Left lung (tissue), 4 donors: ENCODE measurements at regions not wholly inside any gene's neighbourhood (a gene's known extent, or its start where the extent isn't known, plus 50 kb on each side); places are given as distances from the start of the nearest gene placed in this dataset.
"Not testable (repeated sequence)": the region's sequence is repeated elsewhere in the genome, so short reads cannot be mapped to it uniquely, and the experiment has no call there.

ENCODE experiments used
- ATAC-seq: fragments of 200-7000 bp; cut with Tn5 transposase; one replicate; pipeline ENCODE4 v1.9.1; 2020; ENCODE audit warnings: moderate library complexity
- DNase-seq, 4 donors: peaks; one replicate each; pipeline ENCODE4 v3.0.0-alpha.2; 2013 to 2020
- H3K27ac ChIP-seq, 2 donors: fragments of 200-600 bp; sonication (generic) in 1 of 2; one replicate each; pipeline versions ENCODE4 v1.5.0 to v1.8.0; 2020 to 2021
- H3K27me3 ChIP-seq, 2 donors: fragments of 200-600 bp; sonication (generic) in 1 of 2; one replicate each; pipeline versions ENCODE4 v1.5.0 to v1.8.0; 2020 to 2021
- H3K36me3 ChIP-seq, 2 donors: fragments of 200-600 bp; sonication (generic) in 1 of 2; one replicate each; pipeline versions ENCODE4 v1.5.0 to v1.8.0; 2020 to 2021
- H3K4me1 ChIP-seq, 2 donors: fragments of 200-600 bp; one replicate each; pipeline ENCODE4 v1.8.0; 2021
- H3K4me3 ChIP-seq, 2 donors: fragments of 200-600 bp; sonication (generic) in 1 of 2; one replicate each; pipeline versions ENCODE4 v1.5.0 to v1.8.0; 2020 to 2021; ENCODE audit warnings: mild to moderate bottlenecking in 1 of 2
- H3K9me3 ChIP-seq, 2 donors: fragments of 200-600 bp; sonication (generic) in 1 of 2; one replicate each; pipeline versions ENCODE4 v1.5.0 to v1.8.0; 2020 to 2021
- intact Hi-C, 2 donors: fragments of 100-400 bp; cut with DNase I; formaldehyde crosslinking; loops; one replicate each; pipeline versions ENCODE4 v1.11.2 to v1.14.2; 2022
- TF ChIP-seq, protein P1 (sequence below), 2 donors: fragments of 200-600 bp; sonication (generic) in 1 of 2; IDR thresholded peaks; one replicate each; pipeline versions ENCODE4 v1.5.0 to v1.8.0; 2021; ENCODE audit warnings: antibody characterized with exemption in 2 of 2
- donor health status: DM: no; HTN: yes; CAD: no.
- donor health status: DM: no; HTN: no; CAD: no.

DNA sequence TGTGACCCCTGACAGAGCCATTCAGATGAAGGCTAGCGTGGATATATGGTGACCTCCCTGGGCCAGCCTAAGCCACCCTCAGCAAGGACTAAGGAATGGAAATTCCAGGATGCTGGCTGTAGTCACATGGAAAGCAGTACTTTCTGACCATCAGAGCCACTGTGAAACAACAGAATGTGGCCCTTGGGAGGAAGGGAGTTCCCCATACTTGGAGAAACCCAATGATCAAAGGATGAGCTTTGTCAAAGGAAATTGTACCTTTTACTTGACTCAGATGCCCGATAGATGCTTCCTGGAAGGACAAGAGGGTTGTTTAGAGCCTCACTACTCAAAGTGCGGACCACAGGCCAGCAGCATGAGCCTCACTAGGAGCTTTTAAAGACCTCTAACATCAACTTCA lies 484.5 kb upstream of the PROK2 start:
- Histone ChIP-seq H3K27me3 (no peaks in the 10 kb centered on the region), H3K27ac (peak overlapping the region in 1 of 2 donors; percentile 72), H3K4me1 (peaks cover 21 to 51% of the 10 kb centered on the region in 2 donors), H3K4me3 (no peak overlapping the region), H3K36me3 (no peaks in the 10 kb centered on the region), H3K9me3 (no peaks in the 10 kb centered on the region)
- TF ChIP-seq, protein P1, sequence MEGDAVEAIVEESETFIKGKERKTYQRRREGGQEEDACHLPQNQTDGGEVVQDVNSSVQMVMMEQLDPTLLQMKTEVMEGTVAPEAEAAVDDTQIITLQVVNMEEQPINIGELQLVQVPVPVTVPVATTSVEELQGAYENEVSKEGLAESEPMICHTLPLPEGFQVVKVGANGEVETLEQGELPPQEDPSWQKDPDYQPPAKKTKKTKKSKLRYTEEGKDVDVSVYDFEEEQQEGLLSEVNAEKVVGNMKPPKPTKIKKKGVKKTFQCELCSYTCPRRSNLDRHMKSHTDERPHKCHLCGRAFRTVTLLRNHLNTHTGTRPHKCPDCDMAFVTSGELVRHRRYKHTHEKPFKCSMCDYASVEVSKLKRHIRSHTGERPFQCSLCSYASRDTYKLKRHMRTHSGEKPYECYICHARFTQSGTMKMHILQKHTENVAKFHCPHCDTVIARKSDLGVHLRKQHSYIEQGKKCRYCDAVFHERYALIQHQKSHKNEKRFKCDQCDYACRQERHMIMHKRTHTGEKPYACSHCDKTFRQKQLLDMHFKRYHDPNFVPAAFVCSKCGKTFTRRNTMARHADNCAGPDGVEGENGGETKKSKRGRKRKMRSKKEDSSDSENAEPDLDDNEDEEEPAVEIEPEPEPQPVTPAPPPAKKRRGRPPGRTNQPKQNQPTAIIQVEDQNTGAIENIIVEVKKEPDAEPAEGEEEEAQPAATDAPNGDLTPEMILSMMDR (IDR thresholded peaks at IDR 0.05), result no peak
- DNase-seq (no peak), ATAC-seq (no peak)
- intact Hi-C loops, result no loop called here

DNA sequence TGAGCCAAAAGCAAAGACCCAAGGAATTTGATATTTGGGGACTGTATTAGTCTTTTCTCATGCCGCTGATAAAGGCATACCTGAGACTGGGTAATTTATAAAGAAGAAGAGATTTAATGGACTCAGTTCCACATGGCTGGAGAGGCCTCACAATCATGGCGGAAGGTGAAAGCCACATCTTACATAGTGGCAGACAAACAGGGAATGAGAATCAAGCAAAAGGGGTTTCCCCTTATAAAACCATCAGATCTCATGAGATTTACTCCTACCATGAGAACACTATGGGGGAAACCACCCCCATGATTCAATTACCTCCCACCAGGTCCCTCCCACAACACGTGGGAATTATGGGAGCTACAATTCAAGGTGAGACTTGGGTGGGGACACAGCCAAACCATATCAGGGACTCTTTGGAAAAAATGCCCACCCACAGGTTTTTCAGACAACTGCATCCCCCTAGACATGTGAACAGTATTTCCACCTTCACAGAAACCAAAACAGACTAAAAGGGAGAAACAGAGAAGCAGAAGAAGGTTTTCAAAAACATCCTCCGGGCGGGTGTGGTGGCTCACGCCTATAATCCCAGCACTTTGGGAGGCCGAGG lies 482.1 kb upstream of the PROK2 start:
- H3K36me3 ChIP-seq, intact Hi-C loops, H3K27me3 ChIP-seq, H3K27ac ChIP-seq, H3K4me3 ChIP-seq, ATAC-seq, H3K9me3 ChIP-seq, DNase-seq: not testable (repeated sequence)
- peaks cover 8 to 28% of the 10 kb centered on the region in 2 donors for H3K4me1 ChIP-seq

DNA sequence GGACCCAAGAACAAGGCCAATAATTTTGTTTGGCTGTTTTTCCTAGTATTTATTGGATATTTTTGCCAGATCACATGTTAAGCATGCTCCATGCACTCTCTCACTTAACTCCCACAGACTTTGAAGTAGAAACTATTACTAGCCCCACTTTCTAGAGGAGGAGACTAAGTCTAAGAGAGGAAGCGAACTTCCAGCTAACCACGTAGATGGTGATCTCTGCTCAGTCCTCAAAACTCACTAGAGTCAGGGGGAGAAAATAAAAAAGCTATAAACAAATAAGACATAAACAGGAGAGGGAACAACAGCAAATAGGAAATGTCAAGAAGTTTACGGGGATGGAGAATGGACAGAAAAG lies 481.0 kb upstream of the PROK2 start:
- H3K36me3 ChIP-seq, result no peaks in the 10 kb centered on the region

DNA sequence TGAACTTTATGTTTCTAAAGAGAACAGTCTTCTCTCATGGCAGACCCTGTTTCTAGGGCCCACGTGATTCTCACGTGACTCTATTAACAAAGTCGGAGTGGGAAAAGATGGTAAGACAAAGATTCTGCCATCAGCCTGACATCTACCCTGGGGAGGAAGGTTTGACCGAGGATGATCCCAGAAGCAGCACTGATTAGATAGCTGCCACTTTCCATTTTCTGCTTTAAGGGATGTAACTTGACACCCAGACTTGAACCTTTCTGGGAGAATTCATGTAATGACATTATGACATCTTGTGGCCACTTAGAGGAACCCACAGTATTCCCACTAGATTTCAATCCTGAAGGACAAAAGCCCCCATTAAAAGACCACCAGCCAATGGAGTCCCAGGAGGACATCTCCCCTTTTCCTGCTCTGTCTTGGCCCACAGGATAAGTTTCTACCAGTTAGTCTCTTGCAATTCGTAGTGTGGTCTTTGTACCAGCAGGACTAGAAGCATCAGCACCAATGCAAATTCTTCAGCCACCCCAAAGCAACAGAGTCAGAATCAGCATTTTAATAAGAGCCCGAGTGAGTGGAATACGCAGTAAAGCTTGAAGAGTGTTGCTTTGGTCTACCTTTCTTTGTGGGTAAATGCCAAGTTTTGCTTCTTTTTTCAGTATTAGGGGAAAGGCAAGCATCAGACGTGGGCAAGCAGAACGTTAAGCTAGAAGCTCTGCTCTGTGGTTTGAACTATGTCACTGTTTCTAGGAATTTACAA lies 480.5 kb upstream of the PROK2 start:
- DNase-seq, result no peak
- no peak for ATAC-seq
- H3K27ac ChIP-seq, result no peak overlapping the region
- intact Hi-C loops, result no loop called here
- H3K4me1 ChIP-seq, result peaks cover 4 to 13% of the 10 kb centered on the region in 2 donors
- TF ChIP-seq, protein P1 (IDR thresholded peaks at IDR 0.05), result no peak
- H3K4me3 ChIP-seq, result no peak overlapping the region
- H3K9me3 ChIP-seq, result no peaks in the 10 kb centered on the region
- H3K27me3 ChIP-seq, result no peaks in the 10 kb centered on the region
- no peaks in the 10 kb centered on the region for H3K36me3 ChIP-seq

More for the DNA sequence above, 481.0 kb upstream of the PROK2 start:
- Histone ChIP-seq H3K4me1 (peaks cover 8 to 18% of the 10 kb centered on the region in 2 donors), H3K27me3 (no peaks in the 10 kb centered on the region), H3K4me3 (no peak overlapping the region), H3K27ac (no peak overlapping the region), H3K9me3 (no peaks in the 10 kb centered on the region)
- ATAC-seq (no peak), DNase-seq (no peak)
- TF ChIP-seq, protein P1 (IDR thresholded peaks at IDR 0.05), result no peak
- intact Hi-C loops, result no loop called here

DNA sequence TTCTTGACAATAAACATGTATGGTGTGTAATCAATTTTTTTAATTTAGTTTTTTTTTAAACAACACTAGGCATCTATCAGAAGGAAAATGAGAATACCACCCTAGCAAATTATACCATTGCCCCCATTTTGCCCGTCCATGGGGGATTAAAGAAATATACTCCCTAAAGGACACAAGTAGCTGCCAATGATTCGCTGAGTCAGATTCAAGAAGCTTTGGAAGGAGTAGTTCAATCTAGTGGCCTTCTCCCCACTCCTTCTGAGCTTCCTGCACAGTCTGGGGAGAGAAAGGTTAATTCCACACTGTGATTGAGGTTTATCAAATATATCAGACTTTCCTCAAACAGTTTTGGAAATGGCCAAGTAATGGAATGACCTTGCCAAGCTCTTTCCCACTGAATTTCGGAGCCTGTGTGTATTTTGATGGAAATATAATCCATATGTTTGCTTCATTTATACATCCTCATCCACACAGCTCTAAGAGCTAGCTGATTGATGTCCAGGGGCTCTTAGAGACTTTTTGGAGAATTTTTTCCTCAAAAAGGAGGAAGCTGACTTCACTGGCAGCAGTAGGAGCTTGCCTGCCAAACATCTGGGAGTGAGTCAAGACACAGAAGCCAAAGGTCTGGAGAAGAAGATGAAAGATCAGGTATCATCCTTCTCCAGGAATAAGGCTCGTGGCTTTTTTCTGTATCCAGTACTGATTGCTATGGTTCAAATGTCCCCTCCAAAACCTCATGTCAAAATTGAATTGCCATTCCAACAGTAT lies 478.5 kb upstream of the PROK2 start:
- Histone ChIP-seq H3K9me3 (no peaks in the 10 kb centered on the region), H3K27ac (no peak overlapping the region), H3K4me1 (peaks cover 0 to 10% of the 10 kb centered on the region in 2 donors), H3K4me3 (no peak overlapping the region), H3K27me3 (no peaks in the 10 kb centered on the region), H3K36me3 (no peaks in the 10 kb centered on the region)
- no peak for DNase-seq
- TF ChIP-seq, protein P1 (IDR thresholded peaks at IDR 0.05), result no peak
- no peak for ATAC-seq
- intact Hi-C loops, result no loop called here
